ENCODE measurements at regions not wholly inside any gene's neighbourhood (a gene's known extent, or its start where the extent isn't known, plus 50 kb on each side); places are given as distances from the start of the nearest gene placed in this dataset.

DNA sequence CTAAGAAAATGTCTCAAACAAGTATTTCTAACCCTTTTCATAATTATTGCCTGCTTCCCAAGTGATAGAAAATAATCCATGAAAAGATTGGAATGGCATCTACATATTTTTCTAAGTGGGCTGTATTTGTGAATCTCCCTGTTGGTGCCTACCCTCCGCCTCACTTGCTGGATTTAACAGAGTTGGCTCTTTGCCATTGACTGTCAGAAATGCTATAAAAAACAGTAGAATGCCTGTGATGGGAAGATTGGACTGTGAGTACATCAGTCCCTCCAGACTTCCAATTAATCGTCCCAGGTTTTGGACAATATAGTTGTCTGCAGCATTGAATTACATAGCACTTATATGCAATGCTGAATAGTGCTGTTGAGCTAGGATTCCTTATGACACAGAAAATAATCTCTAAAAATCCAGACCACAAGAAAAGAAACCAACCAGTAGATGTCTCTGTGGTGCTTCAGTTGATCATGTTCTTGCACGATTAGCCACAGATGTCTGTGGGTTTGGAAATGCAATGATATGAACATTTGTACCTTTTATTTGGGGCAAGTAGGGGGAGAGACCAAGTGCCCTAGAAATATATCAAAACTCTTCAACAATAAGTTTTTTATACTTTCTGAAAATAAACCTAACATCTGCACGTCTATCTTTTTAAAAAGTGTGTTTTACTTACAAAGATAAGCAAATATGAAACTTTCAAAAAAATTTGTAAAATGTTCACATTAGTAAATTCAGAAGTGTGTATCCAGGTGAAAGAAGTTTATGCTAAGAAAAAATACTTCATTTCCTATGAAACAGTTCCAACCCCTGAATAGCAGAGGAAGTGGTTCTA, 88.5 kb downstream of the DYNAP start:
- TF ChIP-seq, protein P1, sequence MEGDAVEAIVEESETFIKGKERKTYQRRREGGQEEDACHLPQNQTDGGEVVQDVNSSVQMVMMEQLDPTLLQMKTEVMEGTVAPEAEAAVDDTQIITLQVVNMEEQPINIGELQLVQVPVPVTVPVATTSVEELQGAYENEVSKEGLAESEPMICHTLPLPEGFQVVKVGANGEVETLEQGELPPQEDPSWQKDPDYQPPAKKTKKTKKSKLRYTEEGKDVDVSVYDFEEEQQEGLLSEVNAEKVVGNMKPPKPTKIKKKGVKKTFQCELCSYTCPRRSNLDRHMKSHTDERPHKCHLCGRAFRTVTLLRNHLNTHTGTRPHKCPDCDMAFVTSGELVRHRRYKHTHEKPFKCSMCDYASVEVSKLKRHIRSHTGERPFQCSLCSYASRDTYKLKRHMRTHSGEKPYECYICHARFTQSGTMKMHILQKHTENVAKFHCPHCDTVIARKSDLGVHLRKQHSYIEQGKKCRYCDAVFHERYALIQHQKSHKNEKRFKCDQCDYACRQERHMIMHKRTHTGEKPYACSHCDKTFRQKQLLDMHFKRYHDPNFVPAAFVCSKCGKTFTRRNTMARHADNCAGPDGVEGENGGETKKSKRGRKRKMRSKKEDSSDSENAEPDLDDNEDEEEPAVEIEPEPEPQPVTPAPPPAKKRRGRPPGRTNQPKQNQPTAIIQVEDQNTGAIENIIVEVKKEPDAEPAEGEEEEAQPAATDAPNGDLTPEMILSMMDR (IDR thresholded peaks at IDR 0.05; ENCODE audit: low read length) = peak; percentile 58
- TF ChIP-seq EZH2 (IDR thresholded peaks at IDR 0.05; ENCODE audit: borderline replicate concordance, low read length) = no peak
